DND-41 (cell line): ENCODE measurements at regions not wholly inside any gene's neighbourhood (a gene's known extent, or its start where the extent isn't known, plus 50 kb on each side); places are given as distances from the start of the nearest gene placed in this dataset.

ENCODE experiments used
- ATAC-seq: fragments of 200-7000 bp; cut with Tn5 transposase; 3 replicates; pipeline ENCODE4 v1.9.1; 2021; ENCODE audit warnings: low read depth; ENCODE audit not compliant: insufficient read depth
- DNase-seq: peaks from one replicate; pipeline ENCODE4 v3.0.0-alpha.2; 2020
- H2AFZ ChIP-seq: 2 replicates; pipeline ENCODE4 v1.6.0; 2012; ENCODE audit warnings: low read depth, low read length
- H3K27ac ChIP-seq: 2 replicates; pipeline ENCODE4 v1.5.1; 2012; ENCODE audit warnings: low read length, inconsistent platforms
- H3K27me3 ChIP-seq: fragments of 200-600 bp; sonication (generic); 2 replicates; pipeline ENCODE4 v1.6.0; 2012; ENCODE audit warnings: low read length, mild to moderate bottlenecking, inconsistent platforms; ENCODE audit not compliant: insufficient read depth, poor library complexity
- H3K36me3 ChIP-seq: 2 replicates; pipeline ENCODE4 v1.5.1; 2012; ENCODE audit warnings: low read length, inconsistent platforms; ENCODE audit not compliant: insufficient read depth
- H3K4me1 ChIP-seq: 2 replicates; pipeline ENCODE4 v1.5.1; 2012; ENCODE audit warnings: mild to moderate bottlenecking, low read length; ENCODE audit not compliant: insufficient read depth
- H3K4me2 ChIP-seq: 2 replicates; pipeline ENCODE4 v1.6.0; 2012; ENCODE audit warnings: mild to moderate bottlenecking, moderate library complexity, low read length, inconsistent platforms; ENCODE audit not compliant: insufficient read depth
- H3K4me3 ChIP-seq, 2 experiments: fragments of 200-600 bp in 1 of 2; shearing (Covaris generic) in 1 of 2; 2 replicates each; pipeline ENCODE4 v1.5.1; 2012 to 2016; ENCODE audit warnings: inconsistent platforms in 2 of 2, low read length in 2 of 2, mild to moderate bottlenecking in 2 of 2, low read depth in 1 of 2, moderate library complexity in 1 of 2
- H3K79me2 ChIP-seq: 2 replicates; pipeline ENCODE4 v1.6.0; 2012; ENCODE audit warnings: low read length, inconsistent platforms; ENCODE audit not compliant: insufficient read depth
- H3K9ac ChIP-seq: 2 replicates; pipeline ENCODE4 v1.6.0; 2012; ENCODE audit warnings: low read depth, mild to moderate bottlenecking, inconsistent platforms, low read length, moderate library complexity
- H3K9me3 ChIP-seq: 2 replicates; pipeline ENCODE4 v1.5.1; 2012; ENCODE audit warnings: low read length, moderate library complexity, mild to moderate bottlenecking, inconsistent platforms; ENCODE audit not compliant: insufficient read depth, severe bottlenecking
- H4K20me1 ChIP-seq: 2 replicates; pipeline ENCODE4 v1.6.0; 2012; ENCODE audit warnings: low read length; ENCODE audit not compliant: insufficient read depth
- CTCF ChIP-seq: IDR thresholded peaks from 2 replicates; pipeline ENCODE4 v1.5.1; 2012; ENCODE audit warnings: borderline replicate concordance, low read length, moderate library complexity, mild to moderate bottlenecking; ENCODE audit not compliant: poor library complexity, severe bottlenecking; ENCODE audit errors: extremely low read depth
- EZH2 ChIP-seq: IDR thresholded peaks from 3 replicates; pipeline ENCODE4 v1.6.1; 2012; ENCODE audit warnings: borderline replicate concordance, low read depth, mild to moderate bottlenecking, moderate library complexity, low read length, inconsistent platforms; ENCODE audit not compliant: severe bottlenecking

GRCh38 chr15:31266712-31267111, 59.9 kb upstream of the KLF13 start:
- Histone ChIP-seq H3K9ac (peak overlapping the region; percentile 44), H4K20me1 (no peaks in the 10 kb centered on the region), H3K4me2 (peak overlapping the region; percentile 62), H3K4me1 (peaks cover 51% of the 10 kb centered on the region), H3K79me2 (no peaks in the 10 kb centered on the region), H3K36me3 (no peaks in the 10 kb centered on the region), H3K27ac (peak overlapping the region; percentile 92), H3K4me3 (peak overlapping the region in 1 of 2 experiments; percentile 46; a peak in 2 of 4 replicates), H3K9me3 (no peaks in the 10 kb centered on the region), H3K27me3 (no peaks in the 10 kb centered on the region), H2AFZ (0 out of 2 replicates have a peak overlapping the region, but pooled peaks have one; percentile 19)
- DNase-seq, result no peak
- ATAC-seq, result no peak; the same call in 2 of the 3 replicates
- TF ChIP-seq CTCF (peak; percentile 9), EZH2 (no peak)

- Histone ChIP-seq H3K4me2 (peak overlapping the region; percentile 62), H3K4me3 (peak overlapping the region in 1 of 2 experiments; percentile 46; a peak in 2 of 4 replicates), H3K27me3 (no peaks in the 10 kb centered on the region), H3K36me3 (no peaks in the 10 kb centered on the region), H3K27ac (peak overlapping the region; percentile 92), H3K4me1 (peaks cover 51% of the 10 kb centered on the region), H3K9me3 (no peaks in the 10 kb centered on the region), H3K9ac (peak overlapping the region; percentile 44), H4K20me1 (no peaks in the 10 kb centered on the region), H3K79me2 (no peaks in the 10 kb centered on the region), H2AFZ (0 out of 2 replicates have a peak overlapping the region, but pooled peaks have one; percentile 19)
- peak; percentile 33 for DNase-seq
- no peak for ATAC-seq
- TF ChIP-seq CTCF, result no peak
- no peak for TF ChIP-seq EZH2
Observed at GRCh38 chr15:31267161-31268107, 59.2 kb upstream of the KLF13 start.

GRCh38 chr15:31268108-31268501, 58.5 kb upstream of the KLF13 start:
- no peak overlapping the region for H2AFZ ChIP-seq
- H3K27ac ChIP-seq, result peak overlapping the region; percentile 92
- no peak for ATAC-seq
- H3K4me3 ChIP-seq, result no peak overlapping the region
- DNase-seq, result peak; percentile 4
- no peak for TF ChIP-seq CTCF
- no peak for TF ChIP-seq EZH2
- H3K36me3 ChIP-seq, result no peaks in the 10 kb centered on the region
- peaks cover 51% of the 10 kb centered on the region for H3K4me1 ChIP-seq
- H3K27me3 ChIP-seq, result no peaks in the 10 kb centered on the region
- peak overlapping the region; percentile 5; the same call in 1 of the 2 replicates for H3K9ac ChIP-seq
- H3K79me2 ChIP-seq, result no peaks in the 10 kb centered on the region
- no peaks in the 10 kb centered on the region for H3K9me3 ChIP-seq
- H3K4me2 ChIP-seq, result no peak overlapping the region
- no peaks in the 10 kb centered on the region for H4K20me1 ChIP-seq
